ENCODE measurements at regions not wholly inside any gene's neighbourhood (a gene's known extent, or its start where the extent isn't known, plus 50 kb on each side); places are given as distances from the start of the nearest gene placed in this dataset.

GRCh38 chr10:113425008-113425407, 127.8 kb upstream of the HABP2 start:
- TF ChIP-seq CTCF (IDR thresholded peaks at IDR 0.05) (no peak), TCF7L2 (IDR thresholded peaks at IDR 0.05; ENCODE audit: low read depth, low read length) (no peak), REST (IDR thresholded peaks at IDR 0.05; ENCODE audit: insufficient read depth in 1 of 2, low read depth in 2 of 2, low read length in 1 of 2) (no peak), SIN3A (IDR thresholded peaks at IDR 0.05; ENCODE audit: borderline replicate concordance, insufficient read depth, low read depth, low read length) (no peak), POLR2AphosphoS5 (IDR thresholded peaks at IDR 0.05; ENCODE audit: low read depth, low read length) (no peak)
- intact Hi-C loops (cut with micrococcal nuclease; ENCODE audit: unreplicated experiment) (no loop called here), in situ Hi-C loops (cut with HindIII; ENCODE audit: low pct_unique_long_range_greater_than_20kb, low sequenced_read_pairs) (no loop called here)
- DNase-seq (ENCODE audit: low read depth, low spot score) (no peak), ATAC-seq (no peak)
- Histone ChIP-seq H3K9me3 (ENCODE audit: control insufficient read depth, insufficient read depth, low read depth, low read length) (peaks cover 7% of the 10 kb centered on the region; the same call in 1 of the 2 replicates), H3K27me3 (ENCODE audit: control insufficient read depth, insufficient read depth, low read length) (peaks cover 10% of the 10 kb centered on the region), H3K36me3 (ENCODE audit: control insufficient read depth, insufficient read depth, low read length) (no peaks in the 10 kb centered on the region), H3K4me1 (ENCODE audit: control insufficient read depth, insufficient read depth, low read length) (no peaks in the 10 kb centered on the region), H3K27ac (ENCODE audit: low read length) (no peak overlapping the region), H3K4me3 (ENCODE audit: low read depth in 2 of 2, low read length in 2 of 2) (no peak overlapping the region)
- CTCF ChIA-PET = no interaction called here
- POLR2A ChIA-PET = no interaction called here
- BruUV-seq (replicated peaks) = no TSS peak

GRCh38 chr10:113425541-113425951, 127.3 kb upstream of the HABP2 start:
- no peak for DNase-seq (ENCODE audit: low read depth, low spot score)
- no peak; the same call in 1 of the 2 replicates for ATAC-seq
- intact Hi-C loops (cut with micrococcal nuclease; ENCODE audit: unreplicated experiment) = no loop called here
- in situ Hi-C loops (cut with HindIII; ENCODE audit: low pct_unique_long_range_greater_than_20kb, low sequenced_read_pairs) = no loop called here
- Histone ChIP-seq H3K27ac (ENCODE audit: low read length) (no peak overlapping the region), H3K9me3 (ENCODE audit: control insufficient read depth, insufficient read depth, low read depth, low read length) (peaks cover 2% of the 10 kb centered on the region; the same call in 1 of the 2 replicates), H3K27me3 (ENCODE audit: control insufficient read depth, insufficient read depth, low read length) (peaks cover 10% of the 10 kb centered on the region), H3K4me1 (ENCODE audit: control insufficient read depth, insufficient read depth, low read length) (no peaks in the 10 kb centered on the region), H3K36me3 (ENCODE audit: control insufficient read depth, insufficient read depth, low read length) (no peaks in the 10 kb centered on the region), H3K4me3 (ENCODE audit: low read depth in 2 of 2, low read length in 2 of 2) (no peak overlapping the region)
- ChIA-PET POLR2A (no interaction called here), CTCF (no interaction called here)
- BruUV-seq (replicated peaks) = no TSS peak
- TF ChIP-seq POLR2AphosphoS5 (IDR thresholded peaks at IDR 0.05; ENCODE audit: low read depth, low read length) (no peak), SIN3A (IDR thresholded peaks at IDR 0.05; ENCODE audit: borderline replicate concordance, insufficient read depth, low read depth, low read length) (no peak), REST (IDR thresholded peaks at IDR 0.05; ENCODE audit: insufficient read depth in 1 of 2, low read depth in 2 of 2, low read length in 1 of 2) (no peak), CTCF (IDR thresholded peaks at IDR 0.05) (no peak), TCF7L2 (IDR thresholded peaks at IDR 0.05; ENCODE audit: low read depth, low read length) (no peak)
